ENCODE measurements at regions not wholly inside any gene's neighbourhood (a gene's known extent, or its start where the extent isn't known, plus 50 kb on each side); places are given as distances from the start of the nearest gene placed in this dataset.

GRCh38 chr6:40922281-40922680 lies 116.7 kb downstream of the UNC5CL start:
- no peak for TF ChIP-seq EZH2 (IDR thresholded peaks at IDR 0.05; ENCODE audit: borderline replicate concordance, low read length)
- no peak for TF ChIP-seq CTCF (IDR thresholded peaks at IDR 0.05; ENCODE audit: low read length)
- no peak overlapping the region for H2AFZ ChIP-seq (ENCODE audit: low read length)
- H3K27ac ChIP-seq (ENCODE audit: low read depth, low read length, poor library complexity, severe bottlenecking), result no peak overlapping the region
- no peak overlapping the region for H3K4me2 ChIP-seq (ENCODE audit: low read length)
- no peak overlapping the region for H3K9ac ChIP-seq (ENCODE audit: low read length)
- H3K4me1 ChIP-seq (ENCODE audit: insufficient read depth, low read length, severe bottlenecking), result no peaks in the 10 kb centered on the region
- no peaks in the 10 kb centered on the region for H3K36me3 ChIP-seq (ENCODE audit: insufficient read depth, low read length)
- H4K20me1 ChIP-seq (ENCODE audit: insufficient read depth, low read length), result no peaks in the 10 kb centered on the region
- H3K27me3 ChIP-seq (ENCODE audit: insufficient read depth, low read length), result no peaks in the 10 kb centered on the region
- no peaks in the 10 kb centered on the region for H3F3A ChIP-seq (ENCODE audit: insufficient read depth, low read length)
- H3K79me2 ChIP-seq (ENCODE audit: insufficient read depth, low read length), result no peaks in the 10 kb centered on the region
- H3K9me2 ChIP-seq (ENCODE audit: low read depth, low read length), result no peaks in the 10 kb centered on the region
- H3K4me3 ChIP-seq (ENCODE audit: low read depth, low read length, poor library complexity, severe bottlenecking), result no peak overlapping the region
- no peaks in the 10 kb centered on the region for H3K9me3 ChIP-seq (ENCODE audit: low read length)

GRCh38 chr6:40918040-40918651 lies 120.9 kb downstream of the UNC5CL start:
- Histone ChIP-seq H3K9me2 (ENCODE audit: low read depth, low read length) (no peaks in the 10 kb centered on the region), H3K9ac (ENCODE audit: low read length) (no peak overlapping the region), H3K27ac (ENCODE audit: low read depth, low read length, poor library complexity, severe bottlenecking) (no peak overlapping the region), H3K36me3 (ENCODE audit: insufficient read depth, low read length) (no peaks in the 10 kb centered on the region), H3K4me1 (ENCODE audit: insufficient read depth, low read length, severe bottlenecking) (no peaks in the 10 kb centered on the region), H3K4me2 (ENCODE audit: low read length) (no peak overlapping the region), H3F3A (ENCODE audit: insufficient read depth, low read length) (no peaks in the 10 kb centered on the region), H3K4me3 (ENCODE audit: low read depth, low read length, poor library complexity, severe bottlenecking) (no peak overlapping the region), H4K20me1 (ENCODE audit: insufficient read depth, low read length) (no peaks in the 10 kb centered on the region), H3K79me2 (ENCODE audit: insufficient read depth, low read length) (no peaks in the 10 kb centered on the region), H3K27me3 (ENCODE audit: insufficient read depth, low read length) (no peaks in the 10 kb centered on the region), H3K9me3 (ENCODE audit: low read length) (no peaks in the 10 kb centered on the region), H2AFZ (ENCODE audit: low read length) (no peak overlapping the region)
- TF ChIP-seq CTCF (IDR thresholded peaks at IDR 0.05; ENCODE audit: low read length) (no peak), EZH2 (IDR thresholded peaks at IDR 0.05; ENCODE audit: borderline replicate concordance, low read length) (no peak)

GRCh38 chr6:40917603-40918002 lies 121.4 kb downstream of the UNC5CL start:
- H3F3A ChIP-seq (ENCODE audit: insufficient read depth, low read length), result no peaks in the 10 kb centered on the region
- H4K20me1 ChIP-seq (ENCODE audit: insufficient read depth, low read length), result no peaks in the 10 kb centered on the region
- H3K9me2 ChIP-seq (ENCODE audit: low read depth, low read length), result no peaks in the 10 kb centered on the region
- no peak overlapping the region for H3K4me3 ChIP-seq (ENCODE audit: low read depth, low read length, poor library complexity, severe bottlenecking)
- H3K4me1 ChIP-seq (ENCODE audit: insufficient read depth, low read length, severe bottlenecking), result no peaks in the 10 kb centered on the region
- no peaks in the 10 kb centered on the region for H3K36me3 ChIP-seq (ENCODE audit: insufficient read depth, low read length)
- H2AFZ ChIP-seq (ENCODE audit: low read length), result no peak overlapping the region
- H3K27me3 ChIP-seq (ENCODE audit: insufficient read depth, low read length), result no peaks in the 10 kb centered on the region
- H3K9me3 ChIP-seq (ENCODE audit: low read length), result no peaks in the 10 kb centered on the region
- no peak overlapping the region for H3K9ac ChIP-seq (ENCODE audit: low read length)
- TF ChIP-seq CTCF (IDR thresholded peaks at IDR 0.05; ENCODE audit: low read length) (no peak), EZH2 (IDR thresholded peaks at IDR 0.05; ENCODE audit: borderline replicate concordance, low read length) (no peak)
- H3K27ac ChIP-seq (ENCODE audit: low read depth, low read length, poor library complexity, severe bottlenecking), result no peak overlapping the region
- H3K79me2 ChIP-seq (ENCODE audit: insufficient read depth, low read length), result no peaks in the 10 kb centered on the region
- H3K4me2 ChIP-seq (ENCODE audit: low read length), result no peak overlapping the region
